Frontal cortex (tissue), 1 donor: ENCODE measurements at regions not wholly inside any gene's neighbourhood (a gene's known extent, or its start where the extent isn't known, plus 50 kb on each side); places are given as distances from the start of the nearest gene placed in this dataset. TPM values are rescaled to one million over a fixed set of nuclear protein-coding genes. Genes with fewer than 3 reads are reported as not detected.

ENCODE experiments used
- small RNA-seq: library from RNA; depleted of rRNA; stranded (forward); fragments of <200 nt; gene quantifications from one replicate; pipeline ENCODE3, GENCODE V24; 2014

Small RNAs in the stretch of these regions (small RNA-seq; reads per million reads assigned to genes)
- gene RNU6-347P (not detected), gene RNU7-6P (not detected)
